Fibroblast of lung (primary cell): ENCODE measurements at regions not wholly inside any gene's neighbourhood (a gene's known extent, or its start where the extent isn't known, plus 50 kb on each side); places are given as distances from the start of the nearest gene placed in this dataset.

ENCODE experiments used
- EZH2 ChIP-seq: IDR thresholded peaks from 2 replicates; pipeline ENCODE4 v1.5.1; 2012; ENCODE audit warnings: low read length, control low read depth, mild to moderate bottlenecking; ENCODE audit errors: missing control alignments
- TF ChIP-seq, protein P1 (sequence below), 2 donors: IDR thresholded peaks in 1 of 2; conservative IDR thresholded peaks in 1 of 2; 1 replicate in 1 of 2; 2 replicates in 1 of 2; pipeline ENCODE4 v1.5.1; 2011 to 2012; ENCODE audit warnings: low read length in 2 of 2, control low read depth in 1 of 2, inconsistent platforms in 1 of 2, low read depth in 1 of 2, mild to moderate bottlenecking in 1 of 2

DNA sequence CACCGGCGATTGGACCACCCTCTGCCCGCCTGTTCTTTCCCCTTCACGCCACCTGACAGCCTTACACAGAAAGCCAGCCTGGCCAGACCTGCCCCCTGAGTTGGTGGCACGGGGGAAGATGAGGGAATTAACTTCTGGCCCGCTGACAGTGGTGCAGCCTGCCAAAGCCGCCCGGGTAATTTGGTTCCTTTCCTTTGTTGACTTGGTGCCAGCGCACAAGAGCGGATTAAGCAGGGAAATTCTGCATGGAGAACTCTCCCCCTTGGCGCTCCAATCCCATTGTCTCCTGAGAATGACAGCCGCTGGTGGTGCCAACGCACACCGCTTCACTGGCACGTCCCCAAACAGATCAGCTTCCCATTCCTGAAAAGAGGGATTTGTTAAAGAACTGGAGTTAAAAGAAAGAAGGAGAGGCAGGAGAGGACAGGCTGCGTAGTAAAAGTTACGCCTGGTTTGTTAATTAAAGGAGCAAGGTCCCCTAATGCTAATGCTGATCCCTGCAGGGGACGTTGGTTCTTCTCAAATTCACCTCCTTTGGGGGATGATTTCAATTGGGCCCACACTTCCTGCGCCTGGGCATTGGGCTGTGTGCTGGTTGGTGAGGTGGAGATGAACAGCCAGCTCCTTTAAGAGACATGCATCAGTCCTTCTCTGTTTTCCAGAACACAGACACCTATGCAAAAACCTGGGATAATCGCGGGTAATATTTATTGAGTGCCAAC is 286.8 kb downstream of the MYCN start:
- TF ChIP-seq, protein P1, sequence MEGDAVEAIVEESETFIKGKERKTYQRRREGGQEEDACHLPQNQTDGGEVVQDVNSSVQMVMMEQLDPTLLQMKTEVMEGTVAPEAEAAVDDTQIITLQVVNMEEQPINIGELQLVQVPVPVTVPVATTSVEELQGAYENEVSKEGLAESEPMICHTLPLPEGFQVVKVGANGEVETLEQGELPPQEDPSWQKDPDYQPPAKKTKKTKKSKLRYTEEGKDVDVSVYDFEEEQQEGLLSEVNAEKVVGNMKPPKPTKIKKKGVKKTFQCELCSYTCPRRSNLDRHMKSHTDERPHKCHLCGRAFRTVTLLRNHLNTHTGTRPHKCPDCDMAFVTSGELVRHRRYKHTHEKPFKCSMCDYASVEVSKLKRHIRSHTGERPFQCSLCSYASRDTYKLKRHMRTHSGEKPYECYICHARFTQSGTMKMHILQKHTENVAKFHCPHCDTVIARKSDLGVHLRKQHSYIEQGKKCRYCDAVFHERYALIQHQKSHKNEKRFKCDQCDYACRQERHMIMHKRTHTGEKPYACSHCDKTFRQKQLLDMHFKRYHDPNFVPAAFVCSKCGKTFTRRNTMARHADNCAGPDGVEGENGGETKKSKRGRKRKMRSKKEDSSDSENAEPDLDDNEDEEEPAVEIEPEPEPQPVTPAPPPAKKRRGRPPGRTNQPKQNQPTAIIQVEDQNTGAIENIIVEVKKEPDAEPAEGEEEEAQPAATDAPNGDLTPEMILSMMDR (conservative IDR thresholded peaks at IDR 0.05 in 1 of 2, IDR thresholded peaks at IDR 0.05 in 1 of 2; ENCODE audit: low read depth in 1 of 2, low read length in 2 of 2): no peak
- TF ChIP-seq EZH2: no peak
